A549 (cell line): ENCODE measurements at regions not wholly inside any gene's neighbourhood (a gene's known extent, or its start where the extent isn't known, plus 50 kb on each side); places are given as distances from the start of the nearest gene placed in this dataset.
A peak's percentile ranks its signal among the peaks of the same experiment; 100 is the strongest.

Source experiments
- ATAC-seq, 2 experiments: fragments of 200-7000 bp in 1 of 2; fragments of >200 bp in 1 of 2; cut with Nextera tagmentation in 1 of 2; cut with Tn5 transposase in 1 of 2; 3 replicates each; pipeline versions ENCODE4 v1.8.0 to v1.9.1; 2018 to 2020; ENCODE audit warnings: mild to moderate bottlenecking in 1 of 2, moderate library complexity in 1 of 2
- CTCF ChIA-PET: fragments of 300-600 bp; sonication (Branson Sonifier 250); formaldehyde crosslinking; extraction: SDS; loops from one replicate; lab custom pipeline; 2021; ENCODE audit warnings: antibody characterized with exemption, inconsistent platforms; lab: Yijun Ruan, JAX
- POLR2A ChIA-PET: fragments of 350-600 bp; formaldehyde crosslinking; extraction: SDS; loops from one replicate; lab custom pipeline; 2021; ENCODE audit warnings: antibody characterized with exemption, inconsistent platforms; lab: Yijun Ruan, JAX
- DNase-seq, 2 experiments: peaks; one replicate each; pipeline versions ENCODE4 v3.0.0 to v3.0.0-alpha.2; 2011 to 2016; ENCODE audit warnings: low read depth in 1 of 2, low spot score in 1 of 2
- FAIRE-seq: peaks from 2 replicates; lab custom pipeline; 2011; peaks lifted over from hg19 to GRCh38; lab: Jason Lieb, UNC
- H3K27ac ChIP-seq, 2 experiments: fragments of >200 bp; sonication (Bioruptor Twin); formaldehyde crosslinking; 3 replicates each; pipeline ENCODE4 v1.5.1; 2016 to 2017
- H3K4me1 ChIP-seq: fragments of >200 bp; sonication (Bioruptor Twin); formaldehyde crosslinking; 3 replicates; pipeline ENCODE4 v1.6.1; 2016
- H3K4me2 ChIP-seq: fragments of >200 bp; sonication (Bioruptor Twin); formaldehyde crosslinking; 3 replicates; pipeline ENCODE4 v1.6.1; 2016
- H3K4me3 ChIP-seq: fragments of >200 bp; sonication (Bioruptor Twin); formaldehyde crosslinking; 3 replicates; pipeline ENCODE4 v1.5.1; 2016
- H3K9me3 ChIP-seq: fragments of >200 bp; sonication (Bioruptor Twin); formaldehyde crosslinking; 3 replicates; pipeline ENCODE4 v1.6.1; 2016
- ATOH8 ChIP-seq: fragments of 250-450 bp; sonication (Bioruptor Pico); IDR thresholded peaks from 2 replicates; pipeline ENCODE4 v1.5.0; 2020; ENCODE audit warnings: low read depth, mild to moderate bottlenecking, moderate library complexity
- BCL3 ChIP-seq: fragments of >200 bp; sonication (Bioruptor Twin); formaldehyde crosslinking; IDR thresholded peaks from 3 replicates; pipeline ENCODE4 v1.6.1; 2016
- BHLHE40 ChIP-seq: IDR thresholded peaks from 2 replicates; pipeline ENCODE4 v1.6.1; 2012; ENCODE audit warnings: low read depth, low read length, inconsistent platforms
- CBX2 ChIP-seq: fragments of 200-600 bp; sonication (generic); IDR thresholded peaks from 2 replicates; pipeline ENCODE4 v1.6.1; 2016; ENCODE audit warnings: low read depth, mild to moderate bottlenecking, borderline replicate concordance
- CEBPB ChIP-seq, 2 experiments: fragments of >200 bp in 1 of 2; sonication (Bioruptor Twin) in 1 of 2; formaldehyde crosslinking in 1 of 2; IDR thresholded peaks; 2 replicates each; pipeline ENCODE4 v1.6.1; 2012 to 2016
- CHD2 ChIP-seq: fragments of 150-350 bp; IDR thresholded peaks from 2 replicates; pipeline ENCODE4 v1.6.1; 2014; ENCODE audit warnings: low read length; ENCODE audit not compliant: partially characterized antibody
- E2F6 ChIP-seq: IDR thresholded peaks from 2 replicates; pipeline ENCODE4 v1.6.1; 2012; ENCODE audit warnings: low read depth, borderline replicate concordance
- EHF ChIP-seq: fragments of 250-450 bp; sonication (Bioruptor Pico); IDR thresholded peaks from 2 replicates; pipeline ENCODE4 v1.5.0; 2020; ENCODE audit warnings: mild to moderate bottlenecking
- FOSL2 ChIP-seq, 2 experiments: fragments of 450-650 bp in 1 of 2; fragments of >200 bp in 1 of 2; sonication (Bioruptor Twin) in 1 of 2; formaldehyde crosslinking; IDR thresholded peaks; 2 replicates each; pipeline versions ENCODE4 v1.5.0 to v1.6.1; 2016 to 2020; ENCODE audit warnings: mild to moderate bottlenecking in 1 of 2, moderate library complexity in 1 of 2
- FOXS1 ChIP-seq: fragments of 250-450 bp; sonication (Bioruptor Pico); IDR thresholded peaks from 2 replicates; pipeline ENCODE4 v1.5.0; 2020; ENCODE audit warnings: mild to moderate bottlenecking, moderate library complexity
- GATA3 ChIP-seq: IDR thresholded peaks from 2 replicates; pipeline ENCODE4 v1.6.1; 2012; ENCODE audit warnings: borderline replicate concordance
- HES2 ChIP-seq: fragments of >200 bp; sonication (Bioruptor Twin); formaldehyde crosslinking; IDR thresholded peaks from 2 replicates; pipeline ENCODE4 v1.6.1; 2016
- HEYL ChIP-seq: fragments of 250-450 bp; sonication (Bioruptor Pico); IDR thresholded peaks from 2 replicates; pipeline ENCODE4 v1.8.0; 2021; ENCODE audit warnings: mild to moderate bottlenecking, moderate library complexity
- HMGXB4 ChIP-seq: fragments of 250-450 bp; sonication (Bioruptor Pico); IDR thresholded peaks from 2 replicates; pipeline ENCODE4 v1.5.0; 2021; ENCODE audit warnings: mild to moderate bottlenecking, moderate library complexity, borderline replicate concordance
- HOXB13 ChIP-seq: fragments of 250-450 bp; sonication (Bioruptor Pico); IDR thresholded peaks from 2 replicates; pipeline ENCODE4 v1.5.0; 2020; ENCODE audit warnings: low read depth, mild to moderate bottlenecking, moderate library complexity
- JUN ChIP-seq, 2 experiments: fragments of >200 bp; sonication (Bioruptor Twin); formaldehyde crosslinking; IDR thresholded peaks; 2 replicates in 1 of 2; 3 replicates in 1 of 2; pipeline ENCODE4 v1.6.1; 2016 to 2017
- MAFK ChIP-seq: fragments of 450-650 bp; IDR thresholded peaks from 2 replicates; pipeline ENCODE4 v1.6.1; 2014; ENCODE audit not compliant: partially characterized antibody
- MAZ ChIP-seq: fragments of 150-350 bp; IDR thresholded peaks from 2 replicates; pipeline ENCODE4 v1.6.1; 2014; ENCODE audit warnings: antibody characterized with exemption, low read depth, low read length, borderline replicate concordance
- NR3C1 ChIP-seq: fragments of >200 bp; sonication (Bioruptor Twin); formaldehyde crosslinking; IDR thresholded peaks from 3 replicates; pipeline ENCODE4 v1.6.1; 2017
- POLR2A ChIP-seq: IDR thresholded peaks from 2 replicates; pipeline ENCODE4 v1.6.1; 2012; ENCODE audit warnings: mild to moderate bottlenecking, low read length
- REST ChIP-seq: fragments of 200-600 bp; sonication (generic); IDR thresholded peaks from 2 replicates; pipeline ENCODE4 v1.6.1; 2016; ENCODE audit warnings: antibody characterized with exemption, mild to moderate bottlenecking, moderate library complexity
- TFCP2L1 ChIP-seq: fragments of 250-450 bp; sonication (Bioruptor Pico); IDR thresholded peaks from 2 replicates; pipeline ENCODE4 v1.5.0; 2021; ENCODE audit warnings: mild to moderate bottlenecking
- USF2 ChIP-seq: fragments of 450-650 bp; IDR thresholded peaks from 2 replicates; pipeline ENCODE4 v1.6.1; 2014; ENCODE audit warnings: antibody characterized with exemption
- ZSCAN20 ChIP-seq: fragments of 250-450 bp; sonication (Bioruptor Pico); IDR thresholded peaks from 2 replicates; pipeline ENCODE4 v1.8.0; 2022; ENCODE audit warnings: mild to moderate bottlenecking, moderate library complexity
- WGBS: methylation state at CpG from one replicate; pipeline ENCODE4 v1.1.6; 2017; ENCODE audit errors: missing lambda C conversion rate; 5-methylcytosine and 5-hydroxymethylcytosine counted together

- no peak overlapping the region for H3K27ac ChIP-seq
- 17% methylated on average over 2 of the region's 2 CpGs for WGBS
- H3K4me2 ChIP-seq, result peak overlapping the region; percentile 39
- TF ChIP-seq E2F6 (no peak), CEBPB (IDR thresholded peaks at IDR 0.05) (no peak), GATA3 (no peak), HEYL (no peak), HES2 (no peak), ZSCAN20 (no peak), NR3C1 (no peak), HMGXB4 (no peak), CBX2 (no peak), USF2 (no peak), FOXS1 (no peak), HOXB13 (no peak), ATOH8 (CRISPR knock-in tag) (no peak), JUN (IDR thresholded peaks at IDR 0.05) (no peak)
- TF ChIP-seq, all 56 proteins: peak for 0
- Histone ChIP-seq H3K4me3 (no peak overlapping the region), H3K4me1 (no peaks in the 10 kb centered on the region), H3K9me3 (no peaks in the 10 kb centered on the region)
- FAIRE-seq (no peak), ATAC-seq (no peak), DNase-seq (no peak)
- POLR2A ChIA-PET, result no interaction called here
- CTCF ChIA-PET, result no interaction called here
Observed at GRCh38 chr4:132707955-132708354, 441.1 kb upstream of the PCDH10 start.

- H3K9me3 ChIP-seq, result no peaks in the 10 kb centered on the region
- no peak overlapping the region for H3K4me3 ChIP-seq
- WGBS, result 7% methylated on average over 1 of the region's 1 CpG
- TF ChIP-seq POLR2A (no peak), ATOH8 (CRISPR knock-in tag) (no peak), MAFK (no peak), BCL3 (no peak), BHLHE40 (no peak), MAZ (no peak)
- ChIA-PET POLR2A (no interaction called here), CTCF (no interaction called here)
- DNase-seq, result no peak
- H3K27ac ChIP-seq, result no peak overlapping the region
- no peaks in the 10 kb centered on the region for H3K4me1 ChIP-seq
- H3K4me2 ChIP-seq, result no peak overlapping the region
- no peak for FAIRE-seq
- no peak for ATAC-seq
Observed at GRCh38 chr4:132709056-132709455, 440.0 kb upstream of the PCDH10 start.

GRCh38 chr4:132710971-132711370 is 438.1 kb upstream of the PCDH10 start:
- Histone ChIP-seq H3K4me3 (no peak overlapping the region), H3K4me2 (no peak overlapping the region), H3K9me3 (no peaks in the 10 kb centered on the region), H3K27ac (no peak overlapping the region), H3K4me1 (no peaks in the 10 kb centered on the region)
- DNase-seq (no peak), FAIRE-seq (no peak), ATAC-seq (no peak)
- WGBS, result 68% methylated on average over 2 of the region's 2 CpGs
- ChIA-PET CTCF (no interaction called here), POLR2A (no interaction called here)
- TF ChIP-seq REST, result no peak
- TF ChIP-seq HMGXB4, result no peak
- no peak for TF ChIP-seq TFCP2L1 (CRISPR knock-in tag)
- TF ChIP-seq GATA3, result no peak
- TF ChIP-seq EHF (CRISPR knock-in tag), result no peak
- TF ChIP-seq FOSL2 (IDR thresholded peaks at IDR 0.05), result no peak
- no peak for TF ChIP-seq FOSL2 (CRISPR knock-in tag; IDR thresholded peaks at IDR 0.05)
- TF ChIP-seq CHD2, result no peak
